HG03108 (cell line): ENCODE measurements at regions not wholly inside any gene's neighbourhood (a gene's known extent, or its start where the extent isn't known, plus 50 kb on each side); places are given as distances from the start of the nearest gene placed in this dataset.

ENCODE experiments used
- ATAC-seq: cut with Tn5 transposase; IDR thresholded peaks from one replicate; pipeline ENCODE4 v1.9.1; 2021; ENCODE audit warnings: moderate library complexity; ENCODE audit not compliant: unreplicated experiment

DNA sequence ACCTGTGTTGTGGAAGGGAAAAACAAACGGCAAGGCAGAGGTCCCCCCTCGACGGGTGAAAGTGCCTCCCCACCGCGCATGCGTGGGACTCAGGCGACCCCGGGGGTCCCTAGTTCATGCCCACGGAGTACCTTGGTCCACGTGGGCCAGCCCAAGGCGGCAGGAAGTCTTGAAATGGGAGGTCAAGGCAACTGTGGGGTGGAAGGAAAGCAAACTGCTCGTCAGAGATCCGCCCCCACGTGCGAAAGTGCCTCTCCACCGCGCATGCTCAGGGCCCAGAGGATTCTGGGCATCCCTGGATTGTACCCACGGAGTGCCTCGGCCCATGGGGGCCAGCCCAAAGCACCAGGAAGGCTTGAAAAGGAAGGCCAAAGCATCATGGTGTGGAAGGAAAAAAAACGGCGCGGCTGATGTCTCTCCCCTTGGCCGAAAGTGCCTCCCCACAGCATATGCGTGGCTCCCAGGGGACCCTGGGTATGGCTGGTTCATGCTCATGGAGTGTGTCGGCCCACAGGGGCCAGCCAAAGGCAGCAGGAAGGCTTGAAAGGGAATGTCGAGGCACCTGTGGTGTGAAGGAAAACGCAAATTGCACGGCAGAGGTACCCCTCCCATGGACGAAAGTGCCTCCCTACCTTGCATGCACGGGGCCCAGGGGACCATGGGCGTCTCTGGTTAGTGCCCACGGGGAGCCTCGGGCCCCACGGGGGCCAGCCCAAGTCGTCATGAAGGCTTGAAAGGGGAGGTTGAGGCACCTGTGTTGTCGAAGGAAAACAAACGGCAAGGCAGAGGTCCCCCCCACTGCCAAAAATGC lies 369.7 kb downstream of the ALG10 start:
- no peak for ATAC-seq

DNA sequence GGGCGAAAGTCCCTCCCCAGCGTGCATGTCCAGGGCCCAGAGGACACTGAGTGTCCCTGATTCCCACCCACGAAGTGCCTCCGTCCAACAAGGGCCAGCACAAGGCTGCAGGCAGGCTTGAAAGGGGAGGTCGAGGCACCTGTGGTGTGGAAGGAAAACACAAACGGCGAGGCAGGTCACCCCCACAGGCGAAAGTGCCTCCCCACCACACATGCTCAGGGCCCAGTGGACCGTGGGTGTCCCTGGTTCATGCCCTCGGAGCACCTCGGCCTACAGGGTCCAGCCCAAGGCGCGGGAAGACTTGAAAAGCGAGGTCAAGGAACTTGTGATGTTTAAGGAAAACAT lies 370.4 kb downstream of the ALG10 start:
- ATAC-seq = no peak

DNA sequence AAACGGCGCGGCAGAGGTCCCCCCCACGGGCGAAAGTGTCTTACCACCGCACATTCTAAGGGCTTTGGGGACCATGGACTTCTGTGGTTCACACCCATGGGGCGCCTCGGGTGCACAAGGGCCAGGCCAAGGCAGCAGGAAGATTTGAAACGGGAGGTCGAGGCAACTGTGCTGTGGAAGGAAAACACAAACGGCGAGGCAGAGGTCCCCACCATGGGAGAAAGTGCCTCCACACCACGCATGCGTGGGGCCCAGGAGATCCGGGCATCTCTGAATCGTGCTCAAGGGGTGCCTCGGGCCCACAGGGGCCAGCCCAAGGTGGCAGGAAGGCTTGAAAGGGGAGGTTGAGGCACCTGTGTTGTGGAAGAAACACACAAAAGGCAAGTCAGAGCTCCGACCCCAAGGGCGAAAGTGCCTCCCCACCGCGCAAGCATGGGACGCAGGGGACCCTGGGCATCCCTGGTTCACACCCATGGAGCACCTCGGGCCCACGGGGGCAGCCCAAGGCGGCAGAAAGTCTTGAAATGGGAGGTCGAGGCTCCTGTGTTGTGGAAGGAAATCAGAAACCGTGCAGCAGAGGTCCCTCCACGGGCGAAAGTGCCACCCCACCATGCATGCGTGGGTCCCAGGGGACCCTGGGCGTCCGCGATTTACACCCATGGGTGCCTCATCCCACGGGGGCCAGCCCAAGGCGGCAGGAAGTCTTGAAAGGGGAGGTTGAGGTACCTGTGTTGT lies 371.0 kb downstream of the ALG10 start:
- ATAC-seq = no peak

GRCh38 chr12:34393821-34394150 lies 371.5 kb downstream of the ALG10 start:
- ATAC-seq = no peak

DNA sequence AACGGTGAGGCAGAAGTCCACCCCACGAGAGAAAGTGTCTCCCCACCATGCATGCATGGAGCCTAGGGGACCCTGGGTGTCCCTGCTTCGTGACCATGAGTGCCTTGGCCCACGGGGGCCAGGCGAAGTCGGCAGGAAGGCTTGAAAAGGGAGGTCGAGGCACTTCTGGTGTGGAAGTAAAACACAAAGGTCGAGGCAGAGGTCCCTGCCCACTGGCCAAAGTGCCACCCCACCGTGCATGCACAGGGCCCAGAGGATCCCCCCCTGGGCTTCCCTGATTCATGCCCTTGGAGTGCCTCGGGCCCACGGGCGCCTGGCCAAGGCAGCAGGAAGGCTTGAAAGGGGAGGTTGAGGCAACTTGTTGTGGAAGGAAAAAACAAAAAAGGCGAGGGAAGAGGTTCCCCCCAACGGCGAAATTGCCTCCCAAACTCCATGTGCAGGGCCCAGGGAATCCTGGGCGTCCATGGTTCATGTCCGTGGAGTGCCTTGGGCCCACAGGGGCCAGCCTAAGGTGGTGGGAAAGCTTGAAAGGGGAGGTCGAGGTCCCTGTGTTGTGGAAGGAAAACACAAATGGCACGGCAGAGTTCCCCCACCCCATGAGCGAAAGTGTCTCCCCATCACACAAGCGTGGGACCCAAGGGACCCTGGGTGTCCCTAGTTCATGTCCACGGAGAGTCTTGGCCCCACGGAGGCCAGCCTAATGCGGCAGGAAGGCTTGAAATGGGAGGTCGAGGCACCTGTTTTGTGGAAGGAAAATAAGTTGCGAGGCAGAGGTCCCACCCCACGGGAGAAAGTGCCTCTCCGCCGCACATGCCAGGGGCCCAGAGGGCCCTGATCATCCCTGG lies 372.1 kb downstream of the ALG10 start:
- ATAC-seq = no peak

GRCh38 chr12:34395056-34396005 lies 373.0 kb downstream of the ALG10 start:
- ATAC-seq = no peak

- no peak for ATAC-seq
Observed at GRCh38 chr12:34396006-34396860, 373.9 kb downstream of the ALG10 start.

- ATAC-seq = no peak
Observed at GRCh38 chr12:34396861-34397590, 374.7 kb downstream of the ALG10 start.

DNA sequence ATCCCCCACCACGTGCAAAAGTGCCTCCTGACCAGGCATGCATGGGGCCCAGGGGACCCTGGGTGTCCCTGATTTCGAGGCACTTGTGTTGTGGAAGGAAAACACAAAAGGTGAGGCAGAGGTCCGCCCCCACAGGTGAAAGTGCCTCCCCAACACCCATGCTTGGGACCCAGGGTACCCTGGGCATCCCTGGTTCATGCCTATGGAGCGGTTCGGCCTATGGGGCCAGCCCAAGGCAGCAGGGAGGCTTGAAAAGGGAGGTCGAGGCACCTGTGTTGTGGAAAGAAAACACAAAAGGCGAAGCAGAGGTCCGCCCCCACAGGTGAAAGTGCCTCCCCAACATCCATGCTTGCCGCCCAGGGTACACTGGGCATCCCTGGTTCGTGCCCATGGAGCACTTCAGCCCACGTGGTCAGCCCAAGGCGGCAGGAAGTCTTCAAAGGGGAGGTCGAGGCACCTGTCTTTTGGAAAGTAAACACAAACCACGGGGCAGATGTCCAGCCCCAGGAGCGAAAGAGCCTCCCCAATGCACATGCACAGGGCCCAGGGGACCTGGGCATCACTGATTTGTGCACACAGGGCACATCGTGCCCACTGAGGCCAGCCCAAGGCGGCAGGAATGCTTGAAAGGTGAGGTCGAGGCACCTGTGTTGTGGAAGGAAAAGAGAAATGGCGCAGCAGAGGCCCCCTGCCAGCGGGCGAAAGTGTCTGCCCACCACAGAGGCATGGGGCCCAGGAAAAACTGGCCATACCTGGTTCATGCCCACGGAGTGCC lies 375.5 kb downstream of the ALG10 start:
- no peak for ATAC-seq

- no peak for ATAC-seq
Observed at GRCh38 chr12:34398366-34398705, 376.0 kb downstream of the ALG10 start.

GRCh38 chr12:34398706-34399630 lies 376.7 kb downstream of the ALG10 start:
- no peak for ATAC-seq

DNA sequence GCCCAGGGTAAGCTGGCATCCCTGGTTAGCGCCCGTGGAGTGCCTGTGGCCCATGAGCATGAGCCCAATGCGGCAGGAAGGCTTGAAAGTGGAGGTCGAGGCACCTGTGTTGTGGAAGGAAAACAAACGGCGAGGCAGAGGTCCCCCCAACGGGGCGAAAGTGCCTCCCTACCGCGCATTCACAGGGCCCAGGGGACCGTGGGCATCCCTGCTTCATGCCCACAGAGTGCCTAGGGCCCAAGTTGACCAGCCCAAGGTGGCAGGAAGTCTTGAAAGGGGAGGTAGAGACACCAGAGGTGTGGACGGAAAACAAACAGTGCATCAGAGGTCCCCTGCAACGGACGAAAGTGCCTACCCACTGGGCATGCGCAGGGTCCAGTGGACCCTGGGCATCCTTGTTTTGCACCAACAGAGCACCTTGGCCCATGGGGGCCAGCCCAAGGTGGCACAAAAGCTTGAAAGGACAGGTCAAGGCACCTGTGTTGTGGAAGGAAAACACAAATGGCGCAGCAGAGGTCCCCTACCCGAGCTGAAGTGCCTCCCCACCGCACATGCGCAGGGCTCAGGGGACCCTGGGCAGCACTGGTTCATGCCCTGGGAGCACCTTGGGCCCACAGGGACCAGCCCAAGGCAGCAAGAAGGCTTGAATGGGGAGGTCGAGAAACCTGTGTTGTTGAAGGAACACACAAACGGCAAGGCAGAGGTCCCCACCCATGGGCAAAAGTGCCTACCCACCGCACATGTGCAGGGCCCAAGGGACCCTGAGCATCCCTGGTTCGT lies 377.5 kb downstream of the ALG10 start:
- ATAC-seq = no peak

DNA sequence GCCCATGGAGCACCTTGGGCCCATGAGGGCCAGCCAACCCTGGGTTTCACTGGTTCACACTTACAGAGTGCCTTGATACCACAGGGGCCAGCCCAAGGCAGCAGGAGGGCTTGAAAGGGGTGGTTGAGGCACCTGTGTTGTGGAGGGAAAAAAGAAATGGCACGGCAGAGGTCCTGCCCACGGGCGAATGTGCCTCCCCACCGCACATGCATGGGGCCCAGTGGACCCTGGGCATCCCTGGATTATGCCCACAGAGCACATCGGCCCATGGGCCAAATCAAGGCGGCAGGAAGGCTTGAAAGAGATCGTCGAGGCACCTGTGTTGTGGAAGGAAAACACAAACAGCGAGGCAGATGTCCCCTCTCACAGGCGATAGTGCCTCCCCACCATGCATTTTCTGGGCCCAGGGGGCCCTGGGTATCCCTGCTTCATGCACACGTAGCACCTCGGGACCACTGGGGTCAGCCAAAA lies 378.1 kb downstream of the ALG10 start:
- no peak for ATAC-seq

DNA sequence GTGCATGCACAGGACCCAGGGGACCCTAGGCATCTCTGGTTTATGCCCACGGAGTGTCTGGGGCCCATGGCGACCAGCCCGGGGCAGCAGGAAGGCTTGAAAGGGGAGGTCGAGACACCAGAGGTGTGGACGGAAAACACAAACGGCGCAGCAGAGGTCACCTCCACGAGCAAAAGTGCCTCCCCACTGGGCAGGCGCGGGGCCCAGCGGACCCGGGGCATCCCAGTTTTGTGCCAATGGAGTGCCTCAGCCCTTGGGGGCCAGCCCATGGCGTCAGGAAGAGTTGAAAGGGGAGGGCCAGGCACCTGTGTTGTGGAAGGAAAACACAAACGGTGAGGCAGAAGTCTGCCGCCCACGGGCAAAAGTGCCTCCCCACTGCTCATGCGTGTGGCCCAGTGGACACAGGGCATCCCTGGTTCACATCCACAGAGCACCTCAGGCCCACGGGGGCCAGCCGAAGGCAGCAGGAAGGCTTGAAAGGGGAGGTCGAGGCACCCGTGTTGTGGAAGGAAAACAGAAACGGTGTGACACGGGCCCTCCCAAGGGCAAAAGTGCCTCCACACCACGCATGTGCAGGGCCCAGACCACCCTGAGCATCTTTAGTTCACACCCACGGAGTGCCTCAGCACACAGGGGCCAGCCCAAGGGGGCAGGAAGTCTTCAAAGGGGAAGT lies 378.8 kb downstream of the ALG10 start:
- no peak for ATAC-seq

GRCh38 chr12:34401659-34402227 lies 379.4 kb downstream of the ALG10 start:
- no peak for ATAC-seq
